Body of pancreas (tissue), 4 donors: ENCODE measurements at regions not wholly inside any gene's neighbourhood (a gene's known extent, or its start where the extent isn't known, plus 50 kb on each side); places are given as distances from the start of the nearest gene placed in this dataset.
"Not testable (repeated sequence)": the region's sequence is repeated elsewhere in the genome, so short reads cannot be mapped to it uniquely, and the experiment has no call there.

Source experiments
- ATAC-seq: fragments of 150-250 bp; one replicate; pipeline ENCODE4 v1.9.1; 2016
- DNase-seq, 4 donors: peaks; one replicate each; pipeline ENCODE4 v3.0.0-alpha.2; 2019
- H3K27ac ChIP-seq, 4 donors: fragments of 200-600 bp; sonication (generic); 1 replicate in 3 of 4; 2 replicates in 1 of 4; pipeline versions ENCODE4 v1.5.1 to v1.6.1; 2016 to 2019; ENCODE audit warnings: mild to moderate bottlenecking in 1 of 4, mixed read lengths in 1 of 4, moderate library complexity in 1 of 4
- H3K27me3 ChIP-seq, 2 donors: fragments of 200-600 bp; sonication (generic); one replicate each; pipeline ENCODE4 v1.6.0; 2016; ENCODE audit warnings: mild to moderate bottlenecking in 1 of 2
- H3K36me3 ChIP-seq, 2 donors: fragments of 200-600 bp; sonication (generic); replicated peaks in 1 of 2; 2 replicates each; pipeline ENCODE4 v1.5.1; 2016; ENCODE audit warnings: low read depth in 2 of 2; ENCODE audit not compliant: insufficient read depth in 1 of 2
- H3K4me1 ChIP-seq: fragments of 200-600 bp; sonication (generic); one replicate; pipeline ENCODE4 v1.6.0; 2016
- H3K4me3 ChIP-seq, 2 donors: fragments of 200-600 bp; sonication (generic); 1 replicate in 1 of 2; 2 replicates in 1 of 2; pipeline ENCODE4 v1.5.1; 2016 to 2019
- H3K9me3 ChIP-seq, 3 donors: fragments of 200-600 bp; sonication (generic); 1 replicate in 2 of 3; 2 replicates in 1 of 3; pipeline ENCODE4 v1.5.1; 2016
- CTCF ChIP-seq, 7 experiments: fragments of 450-650 bp in 4 of 7; fragments of 200-600 bp in 3 of 7; sonication (generic) in 3 of 7; IDR thresholded peaks; one replicate each; pipeline ENCODE4 v1.5.1; 2016 to 2019; ENCODE audit warnings: antibody characterized with exemption in 7 of 7
- POLR2A ChIP-seq, 3 donors: fragments of 450-650 bp; IDR thresholded peaks; one replicate each; pipeline ENCODE4 v1.6.1; 2016; ENCODE audit warnings: antibody characterized with exemption in 3 of 3, mild to moderate bottlenecking in 2 of 3
- WGBS, 2 donors: methylation state at CpG; one replicate each; pipeline ENCODE4 v1.1.5; 2017; 5-methylcytosine and 5-hydroxymethylcytosine counted together
- intact Hi-C: fragments of 100-400 bp; cut with DNase I; formaldehyde crosslinking; loops from one replicate; pipeline ENCODE4 v1.15.1; 2023

DNA sequence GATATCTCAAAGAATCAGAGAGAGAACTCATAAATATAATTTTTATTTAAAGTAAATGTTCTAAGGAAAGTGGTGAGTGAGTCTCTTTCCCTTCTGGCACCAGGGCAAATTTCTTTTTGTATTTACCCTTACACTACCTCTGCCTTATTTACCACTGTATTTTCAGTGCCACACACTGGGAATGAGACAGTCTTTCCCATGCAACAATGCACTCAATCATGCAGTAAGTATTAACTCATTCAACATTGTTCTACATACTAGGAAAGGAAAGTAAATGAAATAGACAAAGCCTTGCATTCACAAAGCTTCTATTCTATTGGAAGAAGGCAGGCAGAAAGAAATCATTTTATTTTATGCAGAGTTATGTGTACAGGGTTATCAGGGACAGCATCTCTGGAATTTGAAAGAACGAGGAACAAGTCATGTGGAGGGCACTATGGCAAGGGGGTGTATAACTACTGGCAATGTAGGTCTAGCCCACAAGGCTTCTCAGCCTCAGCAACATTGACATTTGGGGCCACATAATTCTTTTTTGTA is 129.8 kb upstream of the PRDX6 start:
- no peaks in the 10 kb centered on the region for H3K4me1 ChIP-seq
- ATAC-seq (no peak), DNase-seq (no peak)
- H3K27ac ChIP-seq, result no peak overlapping the region
- no peaks in the 10 kb centered on the region for H3K36me3 ChIP-seq
- intact Hi-C loops, result no loop called here
- H3K27me3 ChIP-seq, result no peaks in the 10 kb centered on the region
- TF ChIP-seq CTCF (IDR thresholded peaks at IDR 0.05), result no peak
- TF ChIP-seq POLR2A (IDR thresholded peaks at IDR 0.05), result no peak
- H3K9me3 ChIP-seq, result no peaks in the 10 kb centered on the region
- H3K4me3 ChIP-seq, result no peak overlapping the region
- WGBS, 2 donors, result 67 to 69% methylated on average over 1 of the region's 1 CpG

DNA sequence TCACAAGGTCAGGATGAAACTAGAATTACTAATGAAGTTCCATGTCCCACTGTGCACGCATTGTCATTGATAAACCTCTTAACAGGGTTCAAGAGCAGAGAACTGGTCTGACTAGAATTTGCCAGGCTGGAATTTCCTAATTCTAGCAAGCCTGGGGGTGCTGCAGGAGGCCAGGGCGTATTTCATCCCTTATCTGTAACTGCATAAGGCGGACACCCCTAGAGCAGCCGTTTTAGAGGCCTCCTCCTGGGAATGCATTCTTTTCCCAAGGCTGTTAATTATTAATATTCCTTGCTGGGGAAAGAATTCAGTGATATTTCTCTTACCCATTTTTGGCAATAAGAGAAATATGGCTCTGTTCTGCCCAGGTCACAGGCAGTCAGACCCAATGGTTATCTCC is 124.5 kb upstream of the PRDX6 start:
- H3K4me1 ChIP-seq, ATAC-seq, intact Hi-C loops, DNase-seq, H3K27me3 ChIP-seq, H3K27ac ChIP-seq, H3K9me3 ChIP-seq, H3K36me3 ChIP-seq, H3K4me3 ChIP-seq: not testable (repeated sequence)
- WGBS, 2 donors, result 83% methylated on average over 4 of the region's 4 CpGs

GRCh38 chr1:173353350-173353749 is 123.8 kb upstream of the PRDX6 start:
- ATAC-seq (no peak), DNase-seq (no peak)
- Histone ChIP-seq H3K4me1 (no peaks in the 10 kb centered on the region), H3K9me3 (peaks cover 0 to 3% (median 0%) of the 10 kb centered on the region in 3 donors), H3K4me3 (no peak overlapping the region), H3K27me3 (no peaks in the 10 kb centered on the region), H3K27ac (no peak overlapping the region), H3K36me3 (no peaks in the 10 kb centered on the region)
- intact Hi-C loops, result no loop called here
- no peak for TF ChIP-seq CTCF (IDR thresholded peaks at IDR 0.05)
- no peak for TF ChIP-seq POLR2A (IDR thresholded peaks at IDR 0.05)
- WGBS, 2 donors, result 89 to 92% methylated on average over 4 of the region's 4 CpGs

DNA sequence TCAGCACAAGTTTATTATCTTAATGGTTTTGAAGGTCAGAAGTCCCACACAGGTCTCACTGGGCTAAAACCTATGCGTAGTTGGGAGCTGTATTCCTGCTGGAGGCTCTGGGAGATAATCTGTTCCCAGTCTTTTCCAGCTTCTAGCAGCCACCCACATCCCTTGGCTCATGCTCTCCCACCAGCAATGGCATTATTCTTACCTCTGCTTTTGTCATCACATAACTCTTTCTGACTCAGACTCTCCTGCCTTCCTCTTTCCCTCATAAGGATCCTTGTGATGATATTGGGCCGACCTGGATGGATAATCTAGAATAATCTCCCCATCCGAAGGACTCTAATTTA is 122.2 kb upstream of the PRDX6 start:
- Histone ChIP-seq H3K9me3 (peaks cover 0 to 3% (median 0%) of the 10 kb centered on the region in 3 donors), H3K36me3 (no peaks in the 10 kb centered on the region), H3K4me1 (no peaks in the 10 kb centered on the region), H3K27me3 (no peaks in the 10 kb centered on the region), H3K27ac (no peak overlapping the region), H3K4me3 (no peak overlapping the region)
- intact Hi-C loops, result no loop called here
- DNase-seq, result no peak
- ATAC-seq, result no peak
- WGBS, 2 donors, result 86 to 91% methylated on average over 3 of the region's 3 CpGs
- TF ChIP-seq POLR2A (IDR thresholded peaks at IDR 0.05), result no peak
- no peak for TF ChIP-seq CTCF (IDR thresholded peaks at IDR 0.05)

GRCh38 chr1:173355281-173356031 is 121.7 kb upstream of the PRDX6 start:
- H3K9me3 ChIP-seq, result peaks cover 0 to 3% (median 0%) of the 10 kb centered on the region in 3 donors
- intact Hi-C loops, result no loop called here
- no peaks in the 10 kb centered on the region for H3K4me1 ChIP-seq
- H3K27me3 ChIP-seq, result no peaks in the 10 kb centered on the region
- H3K36me3 ChIP-seq, result no peaks in the 10 kb centered on the region
- H3K4me3 ChIP-seq, result no peak overlapping the region
- H3K27ac ChIP-seq, result no peak overlapping the region
- ATAC-seq (no peak), DNase-seq (no peak)
- no peak for TF ChIP-seq CTCF (IDR thresholded peaks at IDR 0.05)
- no peak for TF ChIP-seq POLR2A (IDR thresholded peaks at IDR 0.05)
- 77 to 87% methylated on average over 5 of the region's 5 CpGs for WGBS, 2 donors
